Neural progenitor cell (in vitro differentiated cells): ENCODE measurements at regions not wholly inside any gene's neighbourhood (a gene's known extent, or its start where the extent isn't known, plus 50 kb on each side); places are given as distances from the start of the nearest gene placed in this dataset.

Source experiments
- DNase-seq: peaks from one replicate; pipeline ENCODE4 v3.0.0-alpha.2; 2016; ENCODE audit warnings: low spot score
- H2AFZ ChIP-seq: fragments of 200-600 bp; sonication (generic); replicated peaks from 2 replicates; pipeline ENCODE4 v1.6.1; 2016; ENCODE audit warnings: antibody characterized with exemption
- H3F3A ChIP-seq: fragments of 200-600 bp; sonication (generic); 2 replicates; pipeline ENCODE4 v1.6.1; 2016; ENCODE audit warnings: antibody characterized with exemption, low read depth
- H3K27ac ChIP-seq: fragments of 200-600 bp; sonication (generic); 2 replicates; pipeline ENCODE4 v1.5.1; 2016; ENCODE audit warnings: mild to moderate bottlenecking
- H3K27me3 ChIP-seq: fragments of 200-600 bp; sonication (generic); 2 replicates; pipeline ENCODE4 v1.6.1; 2016; ENCODE audit warnings: mild to moderate bottlenecking, moderate library complexity
- H3K36me3 ChIP-seq: fragments of 200-600 bp; sonication (generic); 2 replicates; pipeline ENCODE4 v1.5.1; 2016
- H3K4me1 ChIP-seq: fragments of 200-600 bp; sonication (generic); 2 replicates; pipeline ENCODE4 v1.6.1; 2016; ENCODE audit warnings: mixed run types
- H3K4me2 ChIP-seq: fragments of 200-600 bp; sonication (generic); 2 replicates; pipeline ENCODE4 v1.6.1; 2016
- H3K4me3 ChIP-seq: fragments of 200-600 bp; sonication (generic); 2 replicates; pipeline ENCODE4 v1.5.1; 2016
- H3K79me2 ChIP-seq: fragments of 200-600 bp; sonication (generic); 2 replicates; pipeline ENCODE4 v1.6.1; 2016; ENCODE audit warnings: low read depth
- H3K9ac ChIP-seq: fragments of 200-600 bp; sonication (generic); 2 replicates; pipeline ENCODE4 v1.6.1; 2016
- H3K9me3 ChIP-seq: fragments of 200-600 bp; sonication (generic); 2 replicates; pipeline ENCODE4 v1.5.1; 2016; ENCODE audit warnings: low read depth
- H4K20me1 ChIP-seq: fragments of 200-600 bp; sonication (generic); 2 replicates; pipeline ENCODE4 v1.6.1; 2016; ENCODE audit warnings: low read depth
- H3K27ac Mint-ChIP-seq: 3 replicates; pipeline ENCODE4 v1.8.0; 2021; ENCODE audit warnings: mixed read lengths
- H3K27me3 Mint-ChIP-seq: 2 replicates; pipeline ENCODE4 v1.8.0; 2022; ENCODE audit warnings: low read depth, mild to moderate bottlenecking, inconsistent platforms, moderate library complexity, mixed read lengths; ENCODE audit not compliant: insufficient read depth
- H3K36me3 Mint-ChIP-seq: 3 replicates; pipeline ENCODE4 v1.8.0; 2021; ENCODE audit warnings: mixed read lengths
- H3K4me1 Mint-ChIP-seq: 3 replicates; pipeline ENCODE4 v1.8.0; 2021; ENCODE audit warnings: mixed read lengths
- H3K4me3 Mint-ChIP-seq: 3 replicates; pipeline ENCODE4 v1.8.0; 2021; ENCODE audit warnings: mild to moderate bottlenecking, moderate library complexity, mixed read lengths
- H3K9me3 Mint-ChIP-seq: 3 replicates; pipeline ENCODE4 v1.8.0; 2020; ENCODE audit warnings: mixed read lengths
- CTCF ChIP-seq: fragments of 200-600 bp; sonication (generic); IDR thresholded peaks from 2 replicates; pipeline ENCODE4 v1.5.1; 2017; ENCODE audit warnings: antibody characterized with exemption, mild to moderate bottlenecking
- EZH2 ChIP-seq: fragments of 200-600 bp; sonication (generic); IDR thresholded peaks from 2 replicates; pipeline ENCODE4 v1.6.1; 2017; ENCODE audit warnings: antibody characterized with exemption, mild to moderate bottlenecking, moderate library complexity
- EZH2phosphoT487 ChIP-seq: fragments of 200-600 bp; sonication (generic); IDR thresholded peaks from 2 replicates; pipeline ENCODE4 v1.6.1; 2017; ENCODE audit warnings: antibody characterized with exemption

GRCh38 chr9:86644675-86645034, 290.4 kb upstream of the TUT7 start:
- Mint-ChIP-seq H3K27ac (peak overlapping the region; percentile 89), H3K9me3 (no peaks in the 10 kb centered on the region), H3K27me3 (peaks cover 4% of the 10 kb centered on the region), H3K36me3 (no peaks in the 10 kb centered on the region), H3K4me3 (no peak overlapping the region), H3K4me1 (peaks cover 49% of the 10 kb centered on the region)
- Histone ChIP-seq H3K9me3 (no peaks in the 10 kb centered on the region), H3K36me3 (no peaks in the 10 kb centered on the region), H3K79me2 (no peaks in the 10 kb centered on the region), H3K4me2 (peak overlapping the region; percentile 58), H3K27ac (peak overlapping the region; percentile 88), H3F3A (peaks cover 33% of the 10 kb centered on the region), H4K20me1 (no peaks in the 10 kb centered on the region), H3K27me3 (no peaks in the 10 kb centered on the region), H2AFZ (no peak overlapping the region), H3K9ac (no peak overlapping the region), H3K4me1 (peaks cover 42% of the 10 kb centered on the region), H3K4me3 (no peak overlapping the region)
- no peak for TF ChIP-seq EZH2phosphoT487
- no peak for TF ChIP-seq EZH2
- no peak for TF ChIP-seq CTCF
- peak; percentile 41 for DNase-seq

- Mint-ChIP-seq H3K9me3 (no peaks in the 10 kb centered on the region), H3K4me1 (peaks cover 51% of the 10 kb centered on the region), H3K27me3 (peaks cover 4% of the 10 kb centered on the region), H3K27ac (peak overlapping the region; percentile 89), H3K4me3 (peak overlapping the region; percentile 61), H3K36me3 (no peaks in the 10 kb centered on the region)
- Histone ChIP-seq H3K4me3 (no peak overlapping the region), H3K27me3 (no peaks in the 10 kb centered on the region), H2AFZ (no peak overlapping the region), H3K9me3 (no peaks in the 10 kb centered on the region), H3K4me2 (peak overlapping the region; percentile 58), H3K4me1 (peaks cover 42% of the 10 kb centered on the region), H3K36me3 (no peaks in the 10 kb centered on the region), H4K20me1 (no peaks in the 10 kb centered on the region), H3F3A (peaks cover 33% of the 10 kb centered on the region), H3K9ac (no peak overlapping the region), H3K27ac (peak overlapping the region; percentile 88), H3K79me2 (no peaks in the 10 kb centered on the region)
- TF ChIP-seq EZH2phosphoT487 (no peak), EZH2 (no peak), CTCF (no peak)
- DNase-seq, result peak; percentile 42
Measured at GRCh38 chr9:86643946-86644674, 289.9 kb upstream of the TUT7 start.

- Histone ChIP-seq H3F3A (peaks cover 43% of the 10 kb centered on the region), H3K79me2 (no peaks in the 10 kb centered on the region), H3K36me3 (no peaks in the 10 kb centered on the region), H2AFZ (no peak overlapping the region), H3K9ac (no peak overlapping the region), H3K27me3 (no peaks in the 10 kb centered on the region), H3K4me2 (no peak overlapping the region), H4K20me1 (no peaks in the 10 kb centered on the region), H3K4me3 (no peak overlapping the region), H3K9me3 (no peaks in the 10 kb centered on the region), H3K4me1 (peaks cover 51% of the 10 kb centered on the region), H3K27ac (no peak overlapping the region)
- DNase-seq, result peak; percentile 30
- TF ChIP-seq EZH2phosphoT487 (no peak), EZH2 (no peak), CTCF (no peak)
- Mint-ChIP-seq H3K4me1 (peaks cover 61% of the 10 kb centered on the region), H3K4me3 (peak overlapping the region; percentile 10), H3K9me3 (no peaks in the 10 kb centered on the region), H3K27ac (peak overlapping the region; percentile 42), H3K27me3 (peaks cover 4% of the 10 kb centered on the region), H3K36me3 (no peaks in the 10 kb centered on the region)
Measured at GRCh38 chr9:86642721-86643120, 288.5 kb upstream of the TUT7 start.
